K562 (cell line): ENCODE measurements at regions not wholly inside any gene's neighbourhood (a gene's known extent, or its start where the extent isn't known, plus 50 kb on each side); places are given as distances from the start of the nearest gene placed in this dataset.

Source experiments
- ATAC-seq: fragments of 200-7000 bp; cut with Tn5 transposase; 3 replicates; pipeline ENCODE4 v1.9.1; 2020; ENCODE audit warnings: moderate library complexity
- BruUV-seq: library from RNA; stranded (reverse); fragments of 400-500 nt; replicated peaks from 2 replicates; lab custom pipeline; 2021; lab: Mats Ljungman, UMichigan
- CTCF ChIA-PET: fragments of 300-600 bp; formaldehyde crosslinking; extraction: SDS; loops from one replicate; lab custom pipeline; 2021; ENCODE audit warnings: low intra/inter-chr PET ratio; lab: Yijun Ruan, JAX
- POLR2A ChIA-PET: fragments of 300-600, 350-650 bp; sonication (Branson Sonifier 250); formaldehyde crosslinking; extraction: SDS; loops from one replicate; lab custom pipeline; 2021; ENCODE audit warnings: antibody characterized with exemption, inconsistent platforms; lab: Yijun Ruan, JAX
- DNase-seq, 4 experiments: peaks; one replicate each; pipeline versions ENCODE4 v3.0.0 to v3.0.0-alpha.2; 2011 to 2018; ENCODE audit warnings: low spot score in 3 of 4, mixed read lengths in 3 of 4; ENCODE audit errors: extremely low read depth in 1 of 4
- FAIRE-seq: peaks from 2 replicates; lab custom pipeline; 2011; peaks lifted over from hg19 to GRCh38; lab: Jason Lieb, UNC
- H2AFZ ChIP-seq: 2 replicates; pipeline ENCODE4 v1.6.0; 2011; ENCODE audit warnings: low read depth, low read length, control low read depth, inconsistent platforms
- H3K27ac ChIP-seq: fragments of 200-600 bp; 3 replicates; pipeline ENCODE4 v1.8.0; 2011; ENCODE audit warnings: low read depth, mild to moderate bottlenecking, control low read depth, inconsistent platforms, low read length, moderate library complexity, mixed read lengths; ENCODE audit errors: extremely low read depth
- H3K27me3 ChIP-seq, 2 experiments: fragments of 300-600 bp in 1 of 2; 2 replicates in 1 of 2; 3 replicates in 1 of 2; pipeline versions ENCODE4 v1.6.0 to v1.8.0; 2011; ENCODE audit warnings: inconsistent platforms in 2 of 2, low read length in 2 of 2, mild to moderate bottlenecking in 1 of 2, mixed read lengths in 1 of 2, moderate library complexity in 1 of 2; ENCODE audit not compliant: control insufficient read depth in 2 of 2, insufficient read depth in 2 of 2
- H3K36me3 ChIP-seq: fragments of 300-600 bp; 3 replicates; pipeline ENCODE4 v1.8.0; 2011; ENCODE audit warnings: mild to moderate bottlenecking, low read length, inconsistent platforms; ENCODE audit not compliant: control insufficient read depth, insufficient read depth
- H3K4me1 ChIP-seq, 2 experiments: fragments of 200-600 bp in 1 of 2; replicated peaks in 1 of 2; 2 replicates in 1 of 2; 3 replicates in 1 of 2; pipeline versions ENCODE4 v1.5.1 to v1.8.0; 2011; ENCODE audit warnings: inconsistent platforms in 2 of 2, low read length in 2 of 2, mild to moderate bottlenecking in 1 of 2, mixed read lengths in 1 of 2, moderate library complexity in 1 of 2; ENCODE audit not compliant: control insufficient read depth in 2 of 2, insufficient read depth in 2 of 2
- H3K4me2 ChIP-seq: 2 replicates; pipeline ENCODE4 v1.6.1; 2011; ENCODE audit warnings: low read length, control low read depth, inconsistent platforms, mixed read lengths; ENCODE audit not compliant: insufficient read depth
- H3K4me3 ChIP-seq: fragments of 200-600 bp; sonication (generic), shearing (Covaris generic); 2 replicates; pipeline ENCODE4 v1.5.1; 2016; ENCODE audit warnings: control low read depth, inconsistent platforms
- H3K79me2 ChIP-seq: fragments of 200-600 bp; 3 replicates; pipeline ENCODE4 v1.8.0; 2011; ENCODE audit warnings: low read length, inconsistent platforms; ENCODE audit not compliant: control insufficient read depth, insufficient read depth
- H3K9ac ChIP-seq, 2 experiments: 2 replicates each; pipeline versions ENCODE4 v1.6.0 to v1.6.1; 2011; ENCODE audit warnings: low read depth in 2 of 2, low read length in 2 of 2, control low read depth in 1 of 2, inconsistent platforms in 1 of 2, mild to moderate bottlenecking in 1 of 2, mixed read lengths in 1 of 2; ENCODE audit not compliant: insufficient read depth in 1 of 2
- H3K9me1 ChIP-seq: one replicate; pipeline ENCODE4 v1.6.0; 2011; ENCODE audit warnings: inconsistent platforms, mild to moderate bottlenecking, low read length, moderate library complexity; ENCODE audit not compliant: control insufficient read depth, insufficient read depth
- H3K9me3 ChIP-seq: replicated peaks from 2 replicates; pipeline ENCODE4 v1.5.1; 2011; ENCODE audit warnings: low read depth, low read length, inconsistent platforms; ENCODE audit not compliant: control insufficient read depth, insufficient read depth
- H4K20me1 ChIP-seq: replicated peaks from 2 replicates; pipeline ENCODE4 v1.6.1; 2011; ENCODE audit warnings: low read length, inconsistent platforms, mixed read lengths; ENCODE audit not compliant: control insufficient read depth, insufficient read depth
- BRF2 ChIP-seq: IDR thresholded peaks from 3 replicates; pipeline ENCODE4 v1.6.1; 2011; ENCODE audit warnings: borderline replicate concordance, mild to moderate bottlenecking; ENCODE audit not compliant: insufficient read length, insufficient read depth
- CREBBP ChIP-seq: IDR thresholded peaks from one replicate; pipeline ENCODE4 v1.6.1; 2012; ENCODE audit warnings: low read depth, mild to moderate bottlenecking, control low read depth, inconsistent platforms, low read length
- EP300 ChIP-seq: IDR thresholded peaks from 2 replicates; pipeline ENCODE4 v1.6.1; 2012; ENCODE audit warnings: low read length, improper control_type of control experiment
- HMGXB4 ChIP-seq: sonication (generic); formaldehyde crosslinking; IDR thresholded peaks from 2 replicates; pipeline ENCODE4 v1.8.1; 2023; ENCODE audit warnings: mild to moderate bottlenecking, missing genetic modification reagents
- MCM7 ChIP-seq, 2 experiments: fragments of 450-650 bp; IDR thresholded peaks; 2 replicates each; pipeline ENCODE4 v1.6.1; 2016 to 2018
- NR1H2 ChIP-seq: sonication (generic); formaldehyde crosslinking; IDR thresholded peaks from 2 replicates; pipeline ENCODE4 v1.4.0; 2020; ENCODE audit warnings: mild to moderate bottlenecking, missing genetic modification reagents
- TCF7 ChIP-seq: sonication (generic); IDR thresholded peaks from 2 replicates; pipeline ENCODE4 v1.6.1; 2016; ENCODE audit warnings: antibody characterized with exemption, borderline replicate concordance
- YBX1 ChIP-seq: fragments of 450-650 bp; IDR thresholded peaks from 2 replicates; pipeline ENCODE4 v1.7.1; 2016; ENCODE audit warnings: mild to moderate bottlenecking
- ZBTB7A ChIP-seq: IDR thresholded peaks from 2 replicates; pipeline ENCODE4 v1.6.1; 2011; ENCODE audit warnings: low read depth, mild to moderate bottlenecking, low read length, moderate library complexity, borderline replicate concordance; ENCODE audit not compliant: control insufficient read depth
- whole genome bisulfite sequencing: fragments of 100-300 bp; shearing (Covaris generic); methylation state at CpG from one replicate; pipeline ENCODE4 v1.1.6; 2016; ENCODE audit warnings: low coverage, mixed read lengths; ENCODE audit not compliant: insufficient coverage; ENCODE audit errors: missing lambda C conversion rate; 5-methylcytosine and 5-hydroxymethylcytosine counted together
- in situ Hi-C: fragments of 300-500 bp; cut with MboI; formaldehyde crosslinking; loops from 4 replicates; pipeline ENCODE4 v1.15.0; 2018; ENCODE audit warnings: inconsistent platforms, mixed read lengths
- intact Hi-C: fragments of 100-400 bp; cut with micrococcal nuclease; formaldehyde crosslinking; loops from 2 replicates; pipeline ENCODE4 v1.14.2; 2022

GRCh38 chrX:27321632-27322031, 141.5 kb downstream of the PPP4R3C start:
- POLR2A ChIA-PET: no interaction called here
- TF ChIP-seq CREBBP (no peak), YBX1 (no peak), BRF2 (no peak), EP300 (no peak), TCF7 (no peak), NR1H2 (no peak)
- in situ Hi-C loops: no loop called here
- no peak for ATAC-seq
- H3K9me3 ChIP-seq: no peaks in the 10 kb centered on the region
- no TSS peak for BruUV-seq
- FAIRE-seq: no peak
- H3K4me3 ChIP-seq: no peak overlapping the region
- no peak for DNase-seq
- H2AFZ ChIP-seq: no peak overlapping the region
- intact Hi-C loops: no loop called here
- H3K4me2 ChIP-seq: no peak overlapping the region
- H3K79me2 ChIP-seq: no peaks in the 10 kb centered on the region
- no peak overlapping the region for H3K9ac ChIP-seq
- 0% methylated on average over 1 of the region's 1 CpG for WGBS
- H3K9me1 ChIP-seq: no peaks in the 10 kb centered on the region
- CTCF ChIA-PET: no interaction called here
- H3K4me1 ChIP-seq: no peaks in the 10 kb centered on the region
- no peak overlapping the region for H3K27ac ChIP-seq
- no peaks in the 10 kb centered on the region for H4K20me1 ChIP-seq
- H3K27me3 ChIP-seq: no peaks in the 10 kb centered on the region
- no peaks in the 10 kb centered on the region for H3K36me3 ChIP-seq

- POLR2A ChIA-PET: no interaction called here
- H4K20me1 ChIP-seq: no peaks in the 10 kb centered on the region
- H3K4me1 ChIP-seq: no peaks in the 10 kb centered on the region
- intact Hi-C loops (no loop called here), in situ Hi-C loops (no loop called here)
- no peak overlapping the region for H2AFZ ChIP-seq
- TF ChIP-seq HMGXB4 (CRISPR knock-in tag) (no peak), ZBTB7A (no peak), MCM7 (IDR thresholded peaks at IDR 0.05) (no peak), EP300 (no peak)
- FAIRE-seq (no peak), ATAC-seq (no peak), DNase-seq (no peak)
- no peaks in the 10 kb centered on the region for H3K9me3 ChIP-seq
- CTCF ChIA-PET: interaction anchor here (0.6 kb wide), 1 partner anchor 27 kb away, joined by 5 read pairs; no protein-coding TSS in a partner anchor
- no peak overlapping the region for H3K4me3 ChIP-seq
- no peaks in the 10 kb centered on the region for H3K79me2 ChIP-seq
- H3K36me3 ChIP-seq: no peaks in the 10 kb centered on the region
- no peak overlapping the region for H3K4me2 ChIP-seq
- no peak overlapping the region for H3K27ac ChIP-seq
- H3K27me3 ChIP-seq: no peaks in the 10 kb centered on the region
- H3K9ac ChIP-seq: no peak overlapping the region
- no TSS peak for BruUV-seq
- no peaks in the 10 kb centered on the region for H3K9me1 ChIP-seq
Measured at GRCh38 chrX:27309406-27309805, 153.7 kb downstream of the PPP4R3C start.
